HG03280 (cell line): ENCODE measurements at regions not wholly inside any gene's neighbourhood (a gene's known extent, or its start where the extent isn't known, plus 50 kb on each side); places are given as distances from the start of the nearest gene placed in this dataset.
"Not testable (repeated sequence)": the region's sequence is repeated elsewhere in the genome, so short reads cannot be mapped to it uniquely, and the experiment has no call there.

Experiments
- ATAC-seq: cut with Tn5 transposase; IDR thresholded peaks from one replicate; pipeline ENCODE4 v1.9.1; 2021; ENCODE audit warnings: mild to moderate bottlenecking, moderate library complexity; ENCODE audit not compliant: unreplicated experiment

DNA sequence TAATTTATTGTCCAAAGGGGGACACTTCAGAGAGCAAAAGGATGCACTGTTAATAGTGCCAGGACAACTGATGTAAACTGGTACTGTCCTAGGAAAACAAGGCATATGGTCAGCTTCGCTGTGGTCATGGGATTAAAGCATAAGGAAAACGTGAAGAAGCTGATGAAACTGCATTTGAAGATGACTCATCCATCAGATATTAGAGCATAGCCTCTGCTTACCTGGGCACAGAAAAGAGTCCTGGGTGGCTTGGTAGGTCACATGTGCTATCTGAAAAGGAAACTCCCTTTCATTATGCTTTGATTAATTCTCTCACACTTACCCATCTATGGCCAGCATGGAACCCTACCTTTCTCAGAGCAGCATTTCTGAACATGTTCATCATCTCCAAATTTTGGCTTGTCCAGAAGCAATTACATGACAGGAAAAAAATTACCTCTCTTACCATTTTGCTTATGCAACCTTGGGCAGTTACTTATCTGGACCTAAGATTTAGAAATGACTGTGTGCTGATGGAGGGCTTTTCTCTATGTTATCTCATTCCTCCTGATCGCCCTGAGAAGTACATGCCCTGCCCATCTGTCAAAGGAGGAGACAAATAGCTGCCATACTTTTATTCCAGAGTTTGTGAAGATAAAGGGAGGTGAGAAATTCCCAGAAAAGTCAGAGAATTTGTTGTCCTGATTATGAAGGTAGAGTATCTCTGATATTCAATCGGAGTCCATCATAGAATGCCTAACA lies 275.3 kb upstream of the SLC14A2 start:
- no peak for ATAC-seq

GRCh38 chr18:45340884-45341283 lies 274.4 kb upstream of the SLC14A2 start:
- no peak for ATAC-seq

DNA sequence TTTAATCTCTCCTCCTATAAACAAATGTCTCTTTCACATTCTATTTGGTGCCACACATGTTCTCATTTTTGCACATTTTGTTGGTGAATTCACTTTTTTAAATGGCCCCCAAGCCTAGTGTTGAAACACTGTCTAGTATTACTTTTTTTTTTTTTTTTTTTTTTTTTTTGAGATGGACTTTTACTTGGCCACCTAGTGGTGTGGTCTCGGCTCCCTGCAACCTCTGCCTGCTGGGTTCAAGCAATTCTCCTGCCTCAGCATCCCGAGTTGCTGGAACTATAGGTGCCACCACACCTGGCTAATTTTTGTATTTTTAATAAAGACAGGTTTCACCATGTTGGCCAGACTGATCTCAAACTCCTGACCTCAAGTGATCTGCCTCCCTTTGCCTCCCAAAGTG lies 273.8 kb upstream of the SLC14A2 start:
- ATAC-seq, result no peak

DNA sequence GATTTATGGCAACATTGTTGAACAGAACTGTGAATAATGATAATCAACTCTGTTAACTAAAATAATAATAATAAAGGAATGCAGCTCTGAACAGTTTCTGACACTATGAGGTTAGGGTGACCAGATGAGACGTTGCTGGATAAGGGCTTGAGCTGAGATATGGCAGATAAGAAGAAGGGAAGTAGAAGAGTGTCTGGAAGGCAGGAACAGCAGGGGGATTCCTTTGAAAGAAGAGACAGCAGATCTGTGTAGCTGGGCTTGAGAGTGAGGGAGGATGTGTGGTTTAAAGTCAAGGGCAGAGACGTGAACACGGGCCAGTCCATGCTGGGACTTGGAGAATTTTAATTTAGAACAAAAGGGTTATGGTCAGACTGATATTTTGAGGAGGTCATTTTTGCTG lies 273.1 kb upstream of the SLC14A2 start:
- ATAC-seq, result no peak

GRCh38 chr18:45342653-45343052 lies 272.6 kb upstream of the SLC14A2 start:
- ATAC-seq, result no peak

GRCh38 chr18:45343365-45343764 lies 271.9 kb upstream of the SLC14A2 start:
- no peak for ATAC-seq

DNA sequence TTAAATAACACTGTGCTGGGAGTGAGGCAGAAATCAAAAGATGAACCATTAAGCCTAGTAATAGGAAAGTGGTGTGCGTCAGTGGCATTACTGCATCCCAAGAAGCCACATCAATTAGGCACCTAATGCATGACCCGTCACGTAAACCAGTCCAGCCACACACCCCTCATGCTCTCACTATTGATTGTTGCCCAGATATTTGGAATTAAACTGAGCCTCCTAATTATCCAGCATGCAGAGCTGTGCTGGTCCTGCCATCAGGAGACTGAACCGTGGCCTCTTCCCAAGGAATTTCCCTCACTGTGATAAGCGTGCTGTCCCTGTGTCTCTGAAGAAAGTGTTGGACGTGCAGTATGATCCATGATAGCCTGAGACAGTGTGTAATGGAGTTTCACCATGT lies 270.6 kb upstream of the SLC14A2 start:
- ATAC-seq, result not testable (repeated sequence)

GRCh38 chr18:45349019-45349418 lies 266.3 kb upstream of the SLC14A2 start:
- no peak for ATAC-seq

GRCh38 chr18:45349467-45349866 lies 265.8 kb upstream of the SLC14A2 start:
- ATAC-seq, result no peak

DNA sequence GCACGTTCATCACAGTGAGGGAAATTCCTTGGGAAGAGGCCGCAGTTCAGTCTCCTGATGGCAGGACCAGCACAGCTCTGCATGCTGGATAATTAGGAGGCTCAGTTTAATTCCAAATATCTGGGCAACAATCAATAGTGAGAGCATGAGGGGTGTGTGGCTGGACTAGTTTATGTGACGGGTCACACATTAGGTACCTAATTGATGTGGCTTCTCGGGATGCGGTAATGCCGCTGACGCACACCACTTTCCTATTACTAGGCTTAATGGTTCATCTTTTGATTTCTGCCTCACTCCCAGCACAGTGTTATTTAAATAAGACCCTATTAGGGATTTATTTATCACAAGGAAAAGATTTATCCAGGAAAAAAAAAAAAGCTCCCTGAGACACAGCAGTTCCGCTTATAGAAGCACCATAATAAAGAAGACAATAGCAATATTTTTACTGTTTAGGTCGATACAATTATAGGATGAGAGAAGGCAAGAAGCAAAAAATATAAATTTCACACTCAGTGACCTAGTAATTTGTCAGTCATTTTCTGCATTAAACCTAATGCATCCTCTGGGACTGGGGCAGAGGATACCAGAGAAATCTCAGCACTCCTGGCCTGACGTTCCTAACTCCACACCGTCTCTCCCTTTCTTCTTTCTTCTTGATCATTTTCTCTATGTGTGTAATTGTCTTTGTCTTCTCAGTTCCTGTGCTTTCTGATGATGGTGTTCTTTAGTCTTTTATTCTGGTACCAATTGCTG lies 264.7 kb upstream of the SLC14A2 start:
- ATAC-seq, result no peak

DNA sequence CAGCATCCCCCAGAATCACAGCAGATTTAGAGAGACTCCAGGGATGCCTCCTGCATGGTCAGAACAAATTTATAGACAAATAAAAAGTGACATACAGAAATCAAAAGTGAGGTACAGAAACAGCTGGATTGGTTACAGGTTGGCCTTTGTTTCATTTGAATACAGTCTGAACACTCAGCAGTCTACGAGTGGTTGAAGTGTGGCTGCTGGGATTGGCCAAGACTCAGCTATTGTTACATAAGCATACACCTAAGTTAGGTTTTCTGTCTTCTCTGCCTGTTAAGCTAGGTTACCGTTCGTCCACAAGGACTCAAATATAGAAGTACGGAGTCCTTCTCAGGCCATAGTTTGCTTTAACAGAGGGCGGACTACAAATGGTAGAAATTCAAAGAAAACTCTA lies 262.4 kb upstream of the SLC14A2 start:
- ATAC-seq, result no peak

- no peak for ATAC-seq
These were observed 261.7 kb upstream of the SLC14A2 start for GRCh38 chr18:45353530-45353929.

DNA sequence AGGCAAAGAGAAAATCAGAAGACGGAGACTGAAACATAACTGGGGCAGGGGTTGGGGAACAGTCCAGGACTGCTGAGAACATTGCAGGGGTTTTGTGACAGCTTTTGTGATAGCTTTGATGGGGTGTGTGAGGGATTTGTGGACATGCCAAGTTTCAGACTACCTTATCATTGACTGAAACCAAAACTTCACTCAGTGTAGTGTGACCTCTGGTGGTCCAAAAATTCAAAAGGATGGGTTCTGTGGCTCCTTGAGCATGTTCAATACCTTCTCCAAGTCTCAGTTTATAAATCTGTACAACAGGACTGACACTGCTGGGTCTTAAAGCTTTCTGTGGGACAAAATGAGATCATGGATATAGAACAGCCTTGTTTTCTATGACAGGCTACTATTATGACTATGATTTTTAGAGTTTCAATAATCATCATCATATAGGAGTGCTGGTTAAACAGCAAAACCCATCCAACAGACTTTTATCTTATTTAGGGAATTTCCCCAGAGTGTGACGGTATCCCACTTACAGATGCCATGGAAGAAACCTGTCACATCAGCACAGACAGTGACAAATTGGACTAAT lies 259.2 kb upstream of the SLC14A2 start:
- ATAC-seq, result no peak

- ATAC-seq, result no peak
These were observed 257.4 kb upstream of the SLC14A2 start for GRCh38 chr18:45357686-45358470.

DNA sequence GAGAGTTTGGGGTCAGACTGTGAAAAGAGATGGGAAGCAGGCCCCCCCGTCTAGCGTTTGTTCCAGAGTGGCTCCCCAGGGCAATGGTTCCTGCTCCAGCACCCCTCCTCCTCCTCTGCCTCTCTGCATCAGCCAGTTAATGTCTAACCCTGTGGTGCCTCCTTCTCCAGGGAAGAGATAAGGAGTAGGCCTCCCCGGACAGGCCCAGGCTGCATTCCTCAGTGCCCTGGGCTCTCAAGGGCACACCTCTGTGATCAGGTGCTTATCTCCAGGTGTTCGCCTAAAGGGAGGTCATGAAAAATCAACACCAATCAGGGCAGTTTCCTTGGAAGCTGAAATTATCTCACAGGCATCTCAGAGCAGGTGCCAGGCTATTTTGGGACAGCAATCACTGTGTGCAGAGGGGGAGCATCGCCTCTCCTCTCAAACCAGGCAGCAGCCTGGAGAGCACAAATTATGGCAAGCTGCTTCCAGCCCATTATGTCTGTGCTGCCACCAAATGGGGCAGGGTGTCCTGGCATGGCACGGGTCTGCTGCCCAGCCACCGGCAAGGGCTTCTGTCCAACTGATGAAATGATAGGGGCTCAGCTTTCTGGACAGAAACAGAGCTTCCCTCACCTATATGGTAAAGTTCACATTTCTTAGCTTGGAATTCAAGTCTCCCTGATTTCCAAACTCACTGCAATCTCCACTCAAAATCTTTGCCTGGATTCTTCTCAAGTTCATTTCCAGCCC lies 255.8 kb upstream of the SLC14A2 start:
- no peak for ATAC-seq

DNA sequence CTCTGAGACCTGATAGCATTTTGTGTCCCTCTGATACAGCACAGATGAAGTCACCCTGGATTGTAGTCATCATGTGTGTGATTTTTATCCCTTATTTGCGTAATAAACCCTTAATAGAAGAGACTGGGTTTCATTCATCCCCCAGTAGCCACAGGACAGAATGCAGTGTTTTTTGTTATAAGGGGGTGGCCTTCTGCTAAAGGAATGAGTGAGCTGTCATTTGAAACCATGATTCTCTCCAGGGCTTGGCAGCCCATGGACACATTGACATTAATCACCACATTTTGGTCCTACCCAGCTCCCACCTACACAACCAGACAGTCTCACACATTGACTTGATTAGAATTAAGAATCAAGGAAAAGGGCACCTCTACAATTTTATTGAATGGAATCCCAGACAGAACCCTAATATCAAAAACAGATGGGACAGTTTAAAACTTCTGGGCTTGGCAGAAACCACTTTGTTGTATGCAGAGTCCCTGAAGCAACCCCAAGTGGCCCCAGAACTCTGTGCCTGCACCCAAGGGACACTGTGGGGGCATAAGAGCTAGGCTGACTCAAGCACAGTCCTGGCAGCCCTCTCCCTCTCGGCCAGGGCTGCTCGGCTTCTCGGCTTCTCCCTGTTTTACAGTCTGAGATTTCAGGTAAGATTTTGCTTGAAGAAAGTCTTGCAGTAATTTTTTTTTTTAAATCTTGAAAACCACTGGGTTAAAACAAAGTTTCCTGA lies 254.0 kb upstream of the SLC14A2 start:
- no peak for ATAC-seq

DNA sequence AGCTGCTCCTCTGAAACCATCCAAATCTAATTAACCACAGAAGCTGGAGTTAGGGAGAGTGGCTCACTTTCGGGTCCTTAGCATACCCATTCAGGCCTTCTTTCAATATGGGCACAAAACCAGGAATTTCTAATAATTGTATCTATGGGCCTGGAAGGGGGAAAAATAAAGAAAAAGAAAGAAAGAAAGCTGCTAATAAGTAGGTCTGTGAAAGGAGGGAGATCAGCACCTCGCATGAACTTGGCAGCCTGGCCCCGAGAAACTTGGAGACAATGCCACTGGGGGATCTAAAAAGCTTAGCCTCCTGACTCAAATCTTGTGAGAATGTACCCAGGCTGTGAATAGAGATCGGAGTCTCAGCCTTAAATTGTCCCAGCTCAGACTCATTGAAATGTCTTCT lies 252.1 kb upstream of the SLC14A2 start:
- no peak for ATAC-seq

- no peak for ATAC-seq
These were observed 249.4 kb upstream of the SLC14A2 start for GRCh38 chr18:45365835-45366234.

- ATAC-seq, result no peak
These were observed 244.8 kb upstream of the SLC14A2 start for GRCh38 chr18:45370255-45371010.
